Fibroblast of gingiva (primary cell): ENCODE measurements at regions not wholly inside any gene's neighbourhood (a gene's known extent, or its start where the extent isn't known, plus 50 kb on each side); places are given as distances from the start of the nearest gene placed in this dataset.
"Not testable (repeated sequence)": the region's sequence is repeated elsewhere in the genome, so short reads cannot be mapped to it uniquely, and the experiment has no call there.

ENCODE experiments used
- DNase-seq: peaks from one replicate; pipeline ENCODE4 v3.0.0-alpha.2; 2011; ENCODE audit warnings: low read depth

DNA sequence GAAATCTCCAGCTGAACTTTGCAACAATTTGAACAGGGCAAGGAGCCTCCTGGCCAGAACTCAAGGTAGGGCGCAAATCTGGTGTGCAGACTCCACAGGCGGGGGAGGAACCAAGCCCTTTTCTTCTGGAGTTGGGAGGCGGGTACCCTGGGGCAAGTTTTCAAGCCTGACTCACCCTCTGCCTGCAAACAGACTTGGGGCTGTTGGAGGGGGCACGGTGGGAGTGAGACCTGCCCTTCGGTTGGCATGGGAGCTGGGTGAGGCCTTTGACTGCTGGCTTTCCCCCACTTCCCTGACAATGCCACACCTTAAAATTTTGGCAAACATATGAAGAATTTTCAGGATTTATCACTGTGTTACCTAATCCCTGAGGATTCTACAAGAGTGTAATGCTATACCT, 709.8 kb upstream of the DIAPH2 start:
- no peak for DNase-seq

DNA sequence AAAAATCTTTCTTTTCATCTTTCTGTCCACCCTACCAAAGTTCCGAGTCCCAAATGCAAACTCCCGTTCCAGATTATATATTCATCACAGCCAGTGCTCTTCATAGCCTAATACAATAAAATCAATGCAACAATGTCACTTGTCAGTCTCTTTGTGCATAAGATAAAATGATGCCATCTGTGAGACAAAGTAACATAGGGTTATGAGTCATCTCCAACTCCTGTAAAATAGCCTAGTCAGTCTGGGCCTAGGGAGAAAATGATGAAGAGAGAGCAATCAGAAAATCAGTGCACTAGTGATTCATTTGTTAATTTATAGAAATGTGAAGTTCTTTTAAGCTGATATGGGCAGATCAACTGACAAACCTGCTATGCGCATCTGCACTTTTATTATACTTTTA, 689.1 kb upstream of the DIAPH2 start:
- no peak for DNase-seq

DNA sequence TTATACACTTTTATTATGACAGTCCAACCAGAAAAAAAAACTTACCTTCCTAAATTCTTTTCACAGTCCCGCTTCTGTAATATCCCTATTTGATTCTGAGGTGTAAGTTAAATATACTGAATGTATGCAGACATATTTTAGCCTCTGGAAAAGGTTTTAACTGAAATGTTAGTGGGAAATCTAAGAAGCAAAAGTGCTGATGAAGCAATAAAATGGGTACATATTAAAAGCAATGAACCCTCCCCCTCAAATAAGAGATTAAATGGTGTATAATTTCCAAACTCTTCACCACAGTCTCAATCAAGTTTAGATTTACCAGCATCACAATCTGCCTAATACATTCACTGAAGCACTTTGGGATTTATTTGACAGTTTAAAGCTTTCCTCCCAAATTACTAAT, 688.3 kb upstream of the DIAPH2 start:
- no peak for DNase-seq

DNA sequence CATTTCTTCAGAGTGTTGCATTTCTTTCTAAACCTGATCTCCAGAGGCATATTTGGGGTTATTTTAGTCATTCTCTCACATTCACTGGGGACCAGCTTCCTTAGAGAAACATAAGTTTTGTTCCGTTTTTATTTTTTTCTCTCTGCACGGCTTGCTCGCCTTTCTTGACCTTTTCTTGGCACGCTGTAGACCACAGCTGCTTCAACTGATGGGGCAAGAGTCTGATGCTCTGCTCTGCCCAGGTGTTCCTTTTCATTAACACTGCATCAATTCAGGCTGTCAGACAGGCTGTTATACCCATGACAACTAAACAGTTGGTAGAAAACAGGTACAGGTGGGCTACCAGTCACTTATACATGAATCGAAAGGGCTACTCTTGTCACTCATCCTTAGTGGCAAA, 682.2 kb upstream of the DIAPH2 start:
- no peak for DNase-seq

DNA sequence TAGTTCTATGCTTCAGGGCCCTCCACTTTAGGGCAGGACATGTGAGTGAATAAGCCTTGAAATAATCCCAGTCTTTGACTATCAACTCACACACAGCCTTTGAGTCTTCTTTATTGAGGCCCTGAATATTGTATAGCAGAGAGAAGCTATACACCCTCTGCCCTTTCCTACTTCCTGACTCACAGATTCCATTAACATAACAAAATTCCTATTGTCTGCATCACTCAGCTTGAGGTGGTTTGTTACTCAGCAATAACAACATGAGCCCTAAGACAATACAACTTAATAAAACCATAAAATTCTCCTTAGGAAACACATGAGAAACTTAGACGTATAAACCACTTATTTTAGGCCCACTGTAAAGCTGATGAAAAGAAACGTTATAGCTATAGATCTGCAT, 680.3 kb upstream of the DIAPH2 start:
- DNase-seq = peak; percentile 49

DNA sequence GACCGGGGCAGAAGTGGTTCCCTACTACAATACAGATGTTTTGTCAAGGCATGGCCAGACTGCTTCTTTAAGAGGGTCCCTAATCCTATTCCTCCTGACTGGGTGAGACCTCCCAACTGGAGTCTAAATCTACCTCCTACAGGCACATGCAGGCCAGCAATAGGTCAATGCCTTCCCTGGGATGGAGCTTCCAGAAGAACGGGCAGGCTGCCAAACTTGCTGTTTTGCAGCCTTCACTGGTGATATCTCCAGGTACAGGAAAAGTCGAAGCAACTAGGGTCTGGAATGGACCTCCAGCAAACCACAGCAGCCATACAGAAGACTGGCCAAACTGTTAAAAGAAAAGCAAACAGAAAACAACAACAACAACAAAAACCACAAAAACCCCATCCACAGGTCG, 678.4 kb upstream of the DIAPH2 start:
- DNase-seq = no peak

DNA sequence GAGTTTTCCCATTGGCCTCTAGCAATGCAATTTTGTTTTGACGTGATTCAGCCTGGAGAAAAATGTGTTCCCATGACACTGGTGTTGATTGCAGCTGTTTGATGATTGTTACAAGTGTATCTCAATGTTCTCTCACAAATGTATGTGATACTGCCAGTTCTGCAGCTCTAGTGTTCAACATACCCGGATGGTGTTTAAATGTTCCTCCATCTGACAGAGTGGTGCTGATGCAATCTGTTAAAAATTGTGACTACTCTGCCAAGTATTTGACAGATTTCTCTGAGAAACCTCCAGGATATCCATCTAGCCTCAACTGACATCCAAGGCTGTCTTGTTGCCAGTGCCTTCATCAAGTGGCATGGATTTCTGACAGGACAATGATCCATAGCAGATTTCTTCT, 657.2 kb upstream of the DIAPH2 start:
- peak; percentile 63 for DNase-seq

DNA sequence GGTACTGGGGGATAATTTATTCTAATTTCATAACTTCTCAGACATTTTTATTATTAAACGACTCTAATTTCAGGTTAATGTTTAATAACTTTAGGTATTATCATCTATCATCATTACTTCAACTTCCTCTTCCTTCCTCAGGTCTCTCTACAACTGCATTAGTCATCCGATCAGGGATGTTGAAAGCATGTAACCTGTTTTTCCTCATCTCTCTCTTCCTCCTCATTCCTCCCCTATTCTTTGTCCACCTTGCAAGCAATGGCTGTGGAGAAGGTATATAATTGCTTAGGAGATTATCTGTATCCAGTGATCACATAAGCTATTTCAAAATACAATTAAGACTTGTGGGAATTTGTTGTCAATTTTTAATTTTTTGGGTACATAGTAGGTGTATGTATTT, 632.6 kb upstream of the DIAPH2 start:
- DNase-seq = no peak

DNA sequence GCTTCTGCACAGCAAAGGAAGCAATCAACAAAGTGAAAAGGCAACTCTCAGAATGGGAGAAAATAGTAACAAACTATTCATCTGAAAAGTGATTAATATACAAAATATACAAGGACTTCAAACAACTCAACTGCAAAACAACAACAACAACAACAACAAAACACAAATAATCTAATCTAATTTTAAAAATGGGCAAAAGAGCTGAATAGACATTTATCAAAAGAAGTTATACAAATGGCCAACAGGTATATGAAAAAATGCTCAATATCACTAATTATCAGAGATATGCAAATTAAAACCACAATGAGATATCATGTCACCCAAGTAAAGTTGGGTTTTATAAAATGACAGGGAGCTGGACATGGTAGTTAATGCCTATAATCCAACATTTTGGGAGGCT, 602.8 kb upstream of the DIAPH2 start:
- DNase-seq = no peak

DNA sequence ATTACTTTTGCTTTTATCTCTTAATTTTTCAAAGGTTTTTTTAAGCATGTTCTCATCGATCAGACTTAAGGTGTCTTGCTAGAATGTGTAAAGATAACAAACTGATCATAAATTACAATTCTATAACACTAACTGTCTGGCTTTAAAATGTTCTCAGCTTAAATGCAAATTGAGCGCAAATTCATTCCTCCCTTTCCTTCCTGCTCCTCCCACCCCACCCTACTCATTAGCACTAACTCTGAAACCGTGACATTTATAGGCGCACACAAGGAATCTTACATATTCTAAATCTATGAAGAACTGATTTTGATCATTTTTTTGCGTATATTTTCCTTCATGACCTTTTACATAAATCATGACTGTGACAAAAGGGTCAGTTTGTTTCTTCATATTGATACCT, 590.0 kb upstream of the DIAPH2 start:
- DNase-seq = no peak

DNA sequence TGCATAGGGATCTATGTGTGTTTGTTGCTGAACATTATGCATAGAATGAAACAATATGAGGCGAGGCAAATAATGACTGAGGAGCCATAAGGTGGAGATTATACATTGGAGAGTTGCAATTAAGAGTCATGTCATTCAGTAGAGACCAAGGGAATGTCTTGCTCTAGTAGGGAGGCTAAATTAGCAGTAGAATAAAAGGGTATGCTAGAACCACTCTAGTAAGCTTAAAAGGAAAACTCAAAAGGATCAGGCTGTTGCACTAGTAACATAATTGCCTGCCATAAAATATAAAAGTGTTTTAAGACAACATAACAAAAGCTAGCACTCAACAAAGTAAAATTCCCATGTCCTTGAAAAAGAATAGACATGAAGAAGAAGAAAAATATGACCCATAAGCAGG, 586.2 kb upstream of the DIAPH2 start:
- DNase-seq = no peak

DNA sequence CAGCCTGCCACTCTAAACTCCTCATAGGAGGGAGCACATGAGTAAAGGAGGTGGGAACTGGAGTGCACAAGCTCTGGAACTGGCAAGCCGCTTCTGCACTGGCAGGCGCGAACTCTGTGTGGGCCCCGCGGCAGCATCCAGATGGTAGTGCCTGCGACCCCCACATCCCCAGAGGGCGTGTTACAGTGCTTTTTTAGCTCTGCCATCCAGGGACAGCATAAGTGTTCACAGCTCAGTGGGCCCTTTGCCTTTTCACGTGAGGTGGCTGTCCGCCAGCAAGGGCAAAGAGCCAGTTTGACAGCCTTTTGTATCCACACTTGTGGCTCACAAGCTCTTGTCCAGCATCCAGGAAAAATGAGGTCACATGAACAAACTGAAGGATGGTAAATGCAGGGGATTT, 581.6 kb upstream of the DIAPH2 start:
- no peak for DNase-seq

DNA sequence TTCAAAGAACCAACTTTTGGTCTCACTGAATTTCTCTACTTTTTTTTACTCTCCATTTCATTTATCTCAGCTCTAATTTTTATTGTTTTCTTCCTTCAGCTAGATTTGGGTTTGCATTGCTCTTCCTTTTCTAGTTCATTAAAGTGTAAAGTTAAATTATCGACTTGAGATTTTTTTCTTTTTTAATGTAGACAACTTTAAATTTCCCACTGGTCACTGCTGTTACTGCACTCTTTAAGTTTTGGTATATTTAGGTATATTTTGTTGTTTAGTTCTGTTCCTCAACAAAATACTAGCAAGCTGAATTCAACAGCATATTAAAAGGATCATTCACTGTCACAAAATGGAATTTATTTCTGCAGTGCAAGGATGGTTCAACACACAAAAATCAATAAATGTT, 572.0 kb upstream of the DIAPH2 start:
- DNase-seq = no peak

DNA sequence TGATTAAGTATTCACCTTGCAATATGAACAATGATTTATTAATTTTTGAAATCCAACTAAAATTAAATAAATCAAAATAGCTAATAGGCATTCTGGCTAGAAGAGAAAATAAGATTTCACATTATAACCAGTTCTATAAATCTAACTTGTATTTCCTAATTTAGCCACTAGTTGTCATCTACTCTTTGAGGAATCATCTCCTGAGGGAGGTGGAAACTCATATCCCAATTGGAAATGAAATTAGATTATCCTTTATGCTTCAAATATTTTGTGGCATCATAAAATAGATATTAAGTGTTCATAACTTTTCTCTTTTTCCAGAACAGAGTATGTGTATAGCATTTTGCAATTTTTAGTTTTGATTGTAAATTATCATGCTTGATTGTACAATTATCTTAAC, 558.5 kb upstream of the DIAPH2 start:
- DNase-seq = no peak

DNA sequence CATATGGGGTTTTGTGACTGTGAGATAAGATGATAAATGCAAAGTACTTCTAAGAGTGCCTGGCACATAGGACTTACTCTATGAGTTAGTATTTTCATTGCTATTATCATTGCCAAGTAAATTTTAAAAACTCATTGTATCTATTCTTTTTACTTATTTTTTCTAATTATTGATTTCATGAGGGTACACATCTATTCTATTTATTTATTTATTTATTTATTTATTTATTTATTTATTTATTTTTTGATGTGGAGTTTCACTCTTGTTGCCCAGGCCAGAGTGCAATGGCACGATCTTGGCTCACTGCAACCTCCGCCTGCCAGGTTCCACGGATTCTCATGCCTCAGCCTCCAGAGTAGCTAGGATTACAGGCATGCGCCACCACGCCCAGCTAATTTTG, 556.6 kb upstream of the DIAPH2 start:
- not testable (repeated sequence) for DNase-seq

DNA sequence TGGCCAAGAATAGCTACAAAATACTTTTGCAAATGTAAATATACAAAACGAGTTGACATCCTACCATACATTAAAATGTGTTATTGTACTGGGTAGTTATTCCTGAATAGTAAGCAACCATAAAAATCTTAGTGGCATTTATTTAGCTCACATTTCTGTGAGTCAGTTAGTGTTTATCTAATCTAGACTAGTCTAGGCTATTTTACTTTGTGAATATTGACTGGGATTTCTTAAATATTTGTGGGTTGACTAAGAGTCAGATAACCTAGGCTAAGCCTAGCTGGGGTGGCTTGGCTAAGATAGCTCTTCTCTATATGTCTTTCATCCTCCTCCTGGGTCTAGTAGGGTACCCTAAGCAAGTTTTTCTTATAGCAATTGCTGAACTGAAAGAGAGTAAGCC, 543.8 kb upstream of the DIAPH2 start:
- no peak for DNase-seq

DNA sequence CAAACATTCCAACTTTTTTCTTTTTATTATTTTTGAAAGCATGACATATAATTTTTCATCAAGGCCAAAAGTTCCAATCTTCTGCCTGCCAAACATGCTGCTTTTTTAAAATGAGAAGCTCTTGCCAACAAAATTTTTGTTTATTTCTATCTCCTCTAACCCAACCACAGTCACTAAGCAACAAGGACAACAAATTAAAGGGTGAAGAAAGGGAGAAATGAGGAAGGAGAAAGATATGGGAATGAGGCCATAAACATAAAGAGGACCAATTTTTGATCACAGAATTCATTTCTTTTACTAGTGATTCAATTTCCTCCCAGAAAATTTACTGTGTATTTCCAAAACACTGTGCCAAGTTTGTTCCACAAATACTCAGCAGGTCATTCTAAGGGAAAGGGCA, 537.0 kb upstream of the DIAPH2 start:
- DNase-seq = peak; percentile 42

DNA sequence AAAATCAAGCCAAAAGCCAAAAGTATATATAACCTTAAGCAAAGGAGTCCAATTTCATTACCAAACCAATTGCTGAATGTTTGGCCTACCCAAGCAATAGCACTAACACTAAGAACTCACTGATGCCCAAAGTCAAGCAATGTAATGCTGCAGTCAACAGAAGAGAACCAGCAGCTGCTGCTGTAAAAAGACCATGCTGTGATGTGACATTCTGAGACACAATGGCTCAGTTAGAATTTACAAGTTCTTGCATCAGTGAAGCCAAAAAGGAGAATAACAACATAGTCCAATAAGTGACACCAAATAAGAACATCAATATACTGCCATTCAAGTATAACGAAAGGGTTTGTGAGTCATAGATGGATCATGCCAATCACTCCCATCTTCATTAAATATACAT, 514.0 kb upstream of the DIAPH2 start:
- no peak for DNase-seq

DNA sequence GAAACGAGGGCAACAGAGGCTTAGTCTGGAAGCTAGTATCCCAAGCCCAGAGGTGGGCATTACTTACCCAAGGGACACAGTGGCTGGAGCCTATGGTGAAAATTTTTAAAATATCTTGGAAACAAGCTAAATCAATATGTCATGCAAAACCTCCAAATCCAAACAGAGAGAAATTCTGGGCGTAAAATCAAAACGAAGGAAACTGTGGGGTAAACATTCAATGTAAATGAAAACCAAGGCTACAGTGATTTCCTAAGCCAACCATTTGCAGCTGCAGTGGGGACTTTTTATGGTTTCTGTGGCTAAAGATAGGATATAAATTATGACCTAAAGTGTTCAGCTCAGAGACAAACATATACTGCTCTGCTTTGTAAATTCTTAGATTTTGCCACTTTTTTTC, 507.7 kb upstream of the DIAPH2 start:
- DNase-seq = no peak

DNA sequence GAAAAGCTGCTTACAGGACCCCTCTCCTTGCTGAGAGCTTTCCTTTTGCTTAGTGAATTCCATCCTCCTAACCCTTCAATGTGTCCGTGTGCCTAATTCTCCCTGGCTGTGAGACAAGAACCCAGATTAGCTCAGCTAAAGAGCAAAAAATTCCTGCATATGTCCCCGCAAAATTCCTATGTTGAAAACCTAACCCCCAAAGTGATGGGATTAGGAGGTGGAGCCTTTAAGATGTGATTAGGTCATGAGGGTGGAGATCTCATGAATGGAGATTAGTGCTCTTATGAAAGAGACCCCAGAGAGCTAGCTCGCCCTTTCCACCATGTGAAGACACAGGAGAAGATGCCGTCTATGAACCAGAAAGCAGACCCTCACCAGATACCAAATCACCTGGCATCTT, 503.0 kb upstream of the DIAPH2 start:
- no peak for DNase-seq

DNA sequence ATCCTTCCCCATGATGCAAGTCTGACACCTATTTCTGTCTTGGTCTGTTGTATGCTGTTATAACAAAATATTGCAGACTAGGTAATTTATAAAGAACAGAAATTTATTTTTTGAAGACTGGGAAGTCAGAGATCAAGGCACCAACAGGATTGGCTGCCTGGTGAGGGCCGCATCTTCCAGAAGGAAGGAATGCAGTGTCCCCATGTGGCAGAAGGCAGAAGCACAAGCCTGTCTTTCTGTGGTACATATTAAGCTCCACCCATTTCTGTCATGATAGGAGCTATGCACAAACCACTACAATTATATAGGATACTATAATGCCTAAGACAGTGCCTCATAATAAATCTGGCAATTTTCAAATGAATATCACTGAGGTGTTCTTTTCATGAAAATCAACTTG, 502.3 kb upstream of the DIAPH2 start:
- peak; percentile 19 for DNase-seq

DNA sequence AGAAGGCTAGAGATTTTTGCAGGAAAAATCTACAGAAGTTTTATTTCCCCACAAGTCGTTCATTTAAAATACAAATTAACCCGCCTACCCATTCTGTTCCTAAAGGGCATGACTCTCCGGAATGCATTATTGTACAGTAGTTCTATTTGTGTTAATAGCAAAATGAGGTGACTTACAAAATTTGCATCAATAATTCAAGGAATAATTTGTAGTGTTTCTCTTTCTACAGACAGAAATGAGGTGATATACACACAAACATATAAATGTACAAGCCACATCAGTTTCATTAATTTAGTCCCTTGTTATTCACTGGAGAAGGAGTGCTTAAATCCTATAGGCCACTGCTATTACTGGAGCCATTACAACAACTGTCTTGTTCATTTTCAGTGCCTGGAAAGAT, 501.3 kb upstream of the DIAPH2 start:
- no peak for DNase-seq

DNA sequence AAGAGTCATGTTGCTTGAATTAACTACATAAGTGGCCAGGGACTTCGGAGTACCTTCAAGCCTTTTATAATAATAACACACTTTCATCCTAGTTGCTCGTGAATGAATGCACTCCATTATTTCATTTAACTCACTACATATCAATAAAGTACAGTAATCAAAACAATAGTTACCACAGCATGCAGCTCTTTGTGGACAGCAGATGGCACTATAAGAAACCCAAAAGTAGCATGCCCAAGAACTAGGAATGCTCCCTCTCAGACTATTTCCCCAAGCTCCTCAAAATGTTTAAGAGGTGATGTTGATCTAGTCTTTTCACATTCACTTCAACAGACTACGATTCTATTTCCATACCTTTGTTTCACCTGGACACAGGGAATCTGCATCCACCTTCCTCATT, 500.8 kb upstream of the DIAPH2 start:
- DNase-seq = peak; percentile 1

DNA sequence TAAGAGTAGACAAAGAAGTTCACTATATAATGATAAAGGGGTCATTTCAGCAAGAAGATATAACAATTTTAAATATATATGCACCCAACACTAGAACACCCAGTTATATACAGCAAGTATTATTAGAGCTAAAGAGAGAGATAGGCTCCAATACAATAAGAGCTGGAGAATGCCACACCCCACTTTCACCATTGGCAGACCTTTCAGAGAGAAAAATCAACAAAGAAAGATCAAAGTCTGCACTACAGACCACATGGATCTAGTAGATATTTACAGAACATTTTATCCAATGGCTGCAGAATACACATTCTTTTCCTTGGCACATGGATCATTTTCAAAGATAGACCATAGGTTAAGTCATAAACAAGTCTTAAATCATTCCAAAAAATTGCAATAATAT, 479.7 kb upstream of the DIAPH2 start:
- no peak for DNase-seq

DNA sequence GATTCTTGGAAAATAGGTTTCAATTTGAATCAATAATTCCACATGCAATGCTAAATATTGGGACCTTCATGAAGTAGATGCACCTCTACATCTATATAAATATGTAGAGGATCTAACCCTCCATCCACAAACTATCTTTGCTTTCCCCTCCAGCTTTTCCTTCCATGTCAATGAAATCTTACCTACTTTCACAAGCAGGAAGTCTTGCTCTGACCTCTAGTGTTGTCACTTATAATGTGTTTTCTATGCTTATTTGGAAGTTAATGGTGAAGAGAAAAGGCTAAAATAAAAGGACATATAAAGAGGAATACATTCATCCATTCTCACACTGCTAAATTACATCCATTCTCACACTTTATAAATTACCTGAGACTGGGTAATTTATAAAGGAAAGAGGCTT, 472.7 kb upstream of the DIAPH2 start:
- DNase-seq = no peak
